ENCODE measurements at regions not wholly inside any gene's neighbourhood (a gene's known extent, or its start where the extent isn't known, plus 50 kb on each side); places are given as distances from the start of the nearest gene placed in this dataset.
"Not testable (repeated sequence)": the region's sequence is repeated elsewhere in the genome, so short reads cannot be mapped to it uniquely, and the experiment has no call there.

DNA sequence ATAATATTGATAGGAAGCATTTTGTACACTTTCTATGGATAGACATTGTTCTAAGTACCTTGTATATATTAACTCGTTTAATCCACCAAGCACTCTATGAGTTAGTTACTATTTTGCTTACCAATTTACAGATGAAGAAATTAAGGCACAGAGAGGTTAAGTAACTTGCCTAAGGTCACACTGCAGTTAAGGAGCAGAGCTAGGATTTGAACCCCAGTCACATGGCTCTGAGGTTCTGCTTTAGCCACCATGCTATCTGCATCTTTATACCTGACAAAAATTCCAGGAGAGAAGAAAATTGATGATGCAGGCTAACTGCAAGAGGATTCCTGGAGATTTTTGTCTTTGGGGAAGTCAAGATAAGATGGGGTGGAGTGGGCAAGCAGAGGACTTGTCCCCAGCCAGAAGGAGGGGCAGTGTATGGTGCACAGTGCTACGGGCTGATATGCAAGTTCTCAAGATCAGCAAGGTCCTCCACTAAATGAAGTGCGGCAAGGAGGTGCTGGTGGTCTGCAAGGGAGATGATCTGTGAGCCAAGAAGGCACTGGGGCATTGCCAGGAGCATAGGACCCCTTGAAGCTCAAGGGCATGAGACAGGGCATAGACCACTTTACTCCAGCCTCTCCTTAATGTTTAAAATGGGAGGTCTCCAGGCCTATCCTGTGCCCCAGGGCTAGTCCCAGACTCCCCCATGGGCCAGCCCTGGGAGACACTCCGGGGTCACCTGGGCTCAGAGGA, 430.6 kb downstream of the RPS24 start:
- no peak for DNase-seq

DNA sequence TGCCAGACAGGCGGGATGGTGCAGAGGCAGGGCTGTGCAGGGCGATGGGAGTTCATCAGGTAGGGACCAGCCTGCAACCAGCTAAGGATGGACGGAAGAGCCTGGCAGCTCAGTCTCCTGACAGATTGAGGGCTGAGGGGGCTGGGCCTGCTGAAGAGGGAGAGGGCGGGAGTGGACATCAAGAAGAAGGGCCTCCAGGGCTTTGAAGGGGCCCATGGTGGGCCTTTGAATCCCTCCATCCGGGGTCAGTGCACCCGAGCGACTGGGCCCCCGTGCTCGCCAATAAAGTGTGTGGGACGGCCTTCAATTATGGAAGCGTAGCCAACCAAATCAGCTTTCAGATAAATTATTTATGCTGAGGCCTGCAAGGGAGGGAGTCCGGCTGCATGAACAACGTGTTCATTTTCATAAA, 431.2 kb downstream of the RPS24 start:
- no peak for DNase-seq

DNA sequence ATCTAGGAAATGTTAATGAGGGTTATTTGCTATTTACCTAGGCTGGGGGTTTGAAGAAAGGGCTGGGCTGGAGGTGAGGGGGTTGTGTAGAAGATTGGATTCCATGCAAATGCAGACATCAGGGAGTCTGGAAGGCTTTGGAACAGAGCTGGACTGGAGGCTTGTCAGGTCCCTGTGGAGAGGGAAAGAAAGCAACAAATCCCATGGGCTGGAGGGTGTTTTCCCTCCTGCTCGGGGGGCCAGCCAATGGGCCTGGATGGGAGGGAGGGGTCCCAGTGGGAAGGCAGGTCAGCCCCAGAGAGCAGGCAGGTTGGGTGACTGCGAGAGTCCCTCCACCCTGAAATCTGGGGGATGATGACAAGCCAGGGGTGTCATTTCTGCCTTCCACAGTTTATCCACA, 431.8 kb downstream of the RPS24 start:
- no peak for DNase-seq

DNA sequence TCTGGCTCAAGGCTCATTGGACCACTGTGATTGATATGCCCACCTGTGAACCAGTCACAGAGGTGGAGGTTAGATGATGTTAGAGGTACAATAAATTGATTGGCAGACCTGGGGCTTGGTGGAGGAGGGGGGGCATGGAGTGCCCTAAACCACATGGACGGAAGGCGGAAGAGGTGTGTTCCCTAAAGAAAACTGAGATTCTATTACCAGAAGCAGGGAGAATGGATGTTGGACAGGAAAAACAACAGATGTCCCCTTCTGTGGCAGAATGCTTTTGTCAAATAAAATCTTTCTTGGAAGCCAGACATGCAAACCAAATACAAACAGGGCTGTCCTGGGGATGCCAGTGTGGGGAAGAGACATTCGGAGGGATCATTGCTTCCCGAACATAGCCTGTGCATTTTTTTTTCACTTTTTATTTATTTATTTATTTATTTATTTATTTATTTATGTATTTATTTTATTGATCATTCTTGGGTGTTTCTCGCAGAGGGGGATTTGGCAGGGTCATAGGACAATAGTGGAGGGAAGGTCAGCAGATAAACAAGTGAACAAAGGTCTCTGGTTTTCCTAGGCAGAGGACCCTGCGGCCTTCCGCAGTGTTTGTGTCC, 433.9 kb downstream of the RPS24 start:
- no peak for DNase-seq

DNA sequence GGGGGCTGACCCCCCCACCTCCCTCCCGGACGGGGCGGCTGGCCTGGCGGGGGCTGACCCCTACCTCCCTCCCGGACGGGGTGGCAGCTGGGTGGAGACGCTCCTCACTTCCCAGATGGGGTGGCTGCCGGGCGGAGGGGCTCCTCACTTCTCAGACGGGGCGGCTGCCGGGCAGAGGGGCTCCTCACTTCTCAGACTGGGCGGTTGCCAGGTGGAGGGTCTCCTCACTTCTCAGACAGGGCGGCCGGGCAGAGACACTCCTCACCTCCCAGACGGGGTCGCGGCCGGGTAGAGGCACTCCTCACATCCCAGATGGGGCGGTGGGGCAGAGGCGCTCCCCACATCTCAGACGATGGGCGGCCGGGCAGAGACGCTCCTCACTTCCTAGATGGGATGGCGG, 435.1 kb downstream of the RPS24 start:
- DNase-seq: not testable (repeated sequence)

DNA sequence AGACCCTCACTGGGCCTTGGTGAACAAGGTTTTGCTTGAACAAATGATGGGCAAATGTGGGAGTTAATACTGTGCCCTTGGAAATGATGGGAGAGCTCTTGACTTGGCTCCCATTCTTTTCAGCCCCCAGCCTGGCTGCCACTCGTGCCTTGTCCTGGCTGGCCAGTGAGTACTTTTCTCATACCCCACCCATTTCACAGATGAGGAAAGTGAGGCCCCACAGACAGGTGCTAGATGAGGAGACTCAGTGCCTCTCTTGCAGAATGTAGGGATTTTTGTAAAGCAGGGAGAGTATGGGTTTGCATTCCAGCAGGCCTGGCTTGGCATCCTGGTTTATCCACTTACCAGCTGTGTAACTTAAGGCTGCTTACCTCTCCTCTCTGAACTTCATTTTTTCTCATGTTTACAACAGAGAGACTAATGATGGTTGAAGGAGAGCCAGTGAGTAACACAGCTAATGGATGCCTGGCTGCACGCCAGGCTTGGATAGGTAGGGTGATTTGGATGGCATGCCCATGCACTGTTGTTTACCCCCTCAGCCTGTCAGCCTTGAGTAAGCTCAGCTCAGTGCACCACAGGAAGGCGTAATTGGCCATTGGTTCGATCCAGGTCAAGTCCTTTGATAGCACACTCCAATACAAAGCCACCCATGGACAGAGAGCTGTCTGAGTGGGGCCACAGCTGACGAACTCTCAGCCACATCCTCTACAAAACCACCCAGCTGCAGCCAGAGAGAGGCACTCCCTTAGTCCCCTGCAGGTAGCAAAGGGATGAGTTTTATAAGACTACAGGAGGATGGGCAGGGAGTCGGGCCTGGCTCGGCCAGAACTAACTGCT, 436.8 kb downstream of the RPS24 start:
- DNase-seq: no peak

DNA sequence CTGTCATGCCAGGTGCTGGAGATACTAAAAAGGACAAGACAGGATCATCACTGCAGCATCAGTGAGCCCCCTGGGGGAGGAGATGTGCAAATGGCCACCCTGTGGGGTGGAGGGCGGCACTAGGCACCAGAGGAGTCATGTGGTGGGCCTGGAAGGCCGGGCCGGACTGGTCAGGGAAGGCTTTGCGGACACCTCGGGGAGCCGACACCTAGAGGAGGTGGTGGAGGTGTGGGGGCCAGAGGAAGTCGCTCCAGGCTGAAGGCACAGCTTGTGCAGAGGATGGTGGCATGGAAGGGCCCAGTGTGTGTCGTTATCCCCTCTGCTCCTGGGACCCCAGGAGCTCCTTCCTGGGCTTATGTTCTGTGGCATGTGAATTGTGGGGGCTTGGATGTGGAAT, 437.7 kb downstream of the RPS24 start:
- no peak for DNase-seq

DNA sequence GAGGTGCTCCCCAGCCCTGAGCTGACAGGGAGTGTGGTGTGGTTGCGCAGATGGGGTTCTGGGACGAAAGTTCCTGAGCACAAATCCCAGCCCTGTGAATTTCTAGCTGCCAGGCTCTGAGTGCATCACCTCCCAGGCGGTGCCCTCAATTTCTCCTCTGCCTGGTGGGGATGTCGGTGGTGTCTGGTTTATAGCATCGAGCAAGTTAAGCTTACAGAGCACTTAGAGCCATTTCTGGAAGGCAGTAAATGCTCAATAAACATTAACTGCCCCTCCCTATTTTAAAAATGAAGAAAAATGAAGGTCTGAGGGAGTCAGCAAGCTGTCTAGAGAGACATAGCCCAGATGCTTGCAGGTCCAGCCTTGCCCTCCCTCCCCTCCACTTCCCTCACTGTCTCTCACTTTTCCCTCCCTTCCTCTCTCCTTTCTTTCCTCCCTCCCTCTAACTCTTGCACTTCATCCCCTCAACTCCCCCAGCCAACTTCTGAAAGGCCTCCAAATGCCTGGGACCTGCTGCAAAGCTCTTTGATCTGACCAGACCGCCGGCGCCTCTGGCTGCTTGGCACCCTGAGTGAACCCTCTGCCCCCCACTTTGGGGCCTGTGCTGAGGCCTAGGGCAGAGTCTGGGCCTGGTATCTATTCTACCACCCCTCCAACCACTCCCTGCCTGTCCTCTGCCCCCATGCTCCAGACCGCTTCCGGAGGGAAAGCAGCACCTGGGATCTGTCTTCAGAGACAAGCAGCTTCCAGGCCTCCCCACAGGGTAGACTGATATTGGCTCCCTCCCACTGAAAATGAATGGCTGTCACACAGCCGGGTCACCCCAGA, 438.3 kb downstream of the RPS24 start:
- no peak for DNase-seq

DNA sequence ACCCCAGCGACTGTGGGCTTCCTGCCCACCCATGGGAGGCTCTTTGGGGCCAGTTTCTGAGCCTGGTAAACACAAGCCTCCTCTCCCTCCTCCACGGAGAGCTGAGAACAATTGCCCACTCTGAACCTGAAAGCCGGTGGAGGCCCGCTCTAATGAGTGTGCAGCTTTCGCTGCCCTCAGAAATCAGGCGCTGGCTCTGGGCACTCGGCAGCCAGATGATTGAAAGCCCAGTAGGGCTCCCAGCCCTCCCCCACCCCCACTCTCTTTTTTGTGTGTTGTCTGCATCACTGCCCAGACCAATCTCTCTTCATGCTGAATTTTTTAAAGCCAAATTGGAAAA, 438.9 kb downstream of the RPS24 start:
- DNase-seq: no peak

DNA sequence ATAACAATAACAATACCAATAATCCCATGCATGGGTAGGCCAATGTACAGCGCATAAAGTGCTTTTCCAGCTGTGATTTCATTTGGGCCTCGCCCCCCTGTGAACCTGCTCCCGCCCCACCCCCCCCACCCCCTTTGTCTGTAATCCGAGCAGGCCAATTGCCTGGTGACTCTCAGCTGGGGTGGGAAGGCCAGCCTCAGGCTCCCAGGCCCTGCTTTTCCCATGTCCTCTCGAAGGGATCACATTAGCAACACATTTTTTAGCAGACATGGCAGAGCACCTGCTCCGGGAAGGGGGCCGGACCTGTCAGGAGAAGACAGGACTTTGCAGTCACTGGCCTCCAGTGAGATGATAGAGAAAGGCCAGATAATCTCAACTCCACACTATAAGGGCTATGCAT, 439.3 kb downstream of the RPS24 start:
- no peak for DNase-seq

DNA sequence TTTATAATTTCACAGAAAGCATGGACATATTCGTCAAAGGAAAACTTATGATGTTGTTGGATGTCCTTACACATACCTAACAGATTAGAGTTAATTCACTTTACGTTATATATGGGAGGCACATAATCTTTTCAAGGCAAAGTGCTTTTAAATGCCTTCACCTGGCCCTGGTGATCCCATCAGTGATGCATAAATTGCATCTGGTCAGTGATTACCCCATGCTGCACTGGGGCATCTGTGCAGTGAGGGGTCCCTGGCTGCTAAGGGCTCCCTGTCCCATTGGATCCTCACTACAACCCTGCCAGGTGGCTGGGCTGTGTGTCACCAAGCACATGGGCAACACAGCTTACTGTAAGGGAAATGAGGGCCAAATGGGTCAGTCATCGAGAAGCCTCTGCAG, 441.1 kb downstream of the RPS24 start:
- DNase-seq: no peak

DNA sequence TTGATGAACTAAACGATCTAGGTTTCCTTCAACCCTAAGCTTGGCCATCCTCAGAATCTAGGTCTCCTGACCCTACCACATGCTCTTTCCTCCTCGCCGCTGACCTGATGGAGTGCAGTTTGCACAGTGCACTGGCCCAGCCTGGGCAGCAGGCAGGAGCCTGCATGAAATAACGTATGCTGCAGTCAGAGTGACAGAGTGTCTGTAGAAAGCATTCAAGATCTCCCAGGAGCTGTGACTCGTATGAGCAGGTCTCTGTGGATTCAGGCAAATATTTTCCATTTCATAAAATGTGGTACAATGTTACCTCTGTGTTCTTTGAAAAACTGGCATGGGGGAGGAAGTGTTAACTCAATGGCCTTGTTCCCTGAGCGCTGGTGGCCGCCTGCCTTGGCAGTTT, 441.8 kb downstream of the RPS24 start:
- no peak for DNase-seq

DNA sequence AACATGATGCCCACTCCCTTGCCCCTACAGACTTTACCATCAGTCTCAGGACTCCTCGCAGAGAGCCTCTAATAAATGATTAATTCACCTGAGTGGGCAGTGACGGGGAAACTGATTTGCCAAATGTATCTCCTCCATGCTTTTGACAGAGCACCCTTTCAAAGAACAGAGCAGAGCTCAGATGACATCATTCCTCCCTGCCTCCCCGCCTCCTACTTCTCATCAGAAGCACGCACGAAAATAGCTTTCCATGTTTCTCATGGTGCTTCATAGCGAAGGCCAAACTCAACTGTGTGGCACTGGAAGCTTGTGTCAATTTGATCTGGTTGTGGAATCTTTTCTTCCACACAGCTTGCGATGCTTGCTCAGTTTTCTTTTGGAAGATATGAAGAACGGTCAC, 442.5 kb downstream of the RPS24 start:
- no peak for DNase-seq

DNA sequence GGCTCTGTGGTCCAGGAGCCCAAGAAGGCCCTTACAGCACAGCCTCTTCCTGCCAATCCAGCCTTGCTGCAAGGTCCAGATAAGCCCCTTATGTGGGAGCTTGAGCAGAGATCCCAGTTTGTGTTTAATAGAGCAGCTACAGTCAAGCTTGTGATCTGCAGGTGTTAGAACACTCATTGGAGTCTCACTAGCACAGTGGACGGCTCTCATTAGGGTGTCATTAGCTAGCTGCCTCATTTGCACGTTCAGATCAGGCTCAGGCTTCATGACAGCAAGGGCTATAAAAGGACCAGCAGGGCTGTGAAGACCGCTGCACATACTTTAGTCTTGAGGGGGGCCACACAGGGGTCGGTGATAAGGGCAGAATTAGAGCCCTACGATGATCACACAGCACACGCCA, 443.2 kb downstream of the RPS24 start:
- DNase-seq: no peak

DNA sequence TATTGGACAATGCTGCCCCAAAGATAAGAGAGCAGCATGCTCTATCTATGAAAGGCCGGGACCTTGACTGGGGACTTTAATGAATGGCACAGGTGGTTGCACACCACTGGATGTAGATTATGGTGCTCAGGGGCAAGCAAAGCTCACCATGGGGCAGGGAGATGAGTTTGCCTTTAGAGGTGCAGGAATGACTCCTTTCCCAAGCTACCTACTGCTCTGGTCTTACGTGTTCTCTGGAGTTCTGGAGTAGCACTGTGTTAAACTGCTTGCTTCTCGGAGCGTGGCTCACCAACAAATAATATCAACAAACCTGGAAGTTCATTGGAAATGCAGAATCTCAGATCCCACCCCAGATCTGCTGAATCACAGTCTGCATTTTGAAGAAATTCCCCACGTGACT, 445.3 kb downstream of the RPS24 start:
- DNase-seq: no peak

DNA sequence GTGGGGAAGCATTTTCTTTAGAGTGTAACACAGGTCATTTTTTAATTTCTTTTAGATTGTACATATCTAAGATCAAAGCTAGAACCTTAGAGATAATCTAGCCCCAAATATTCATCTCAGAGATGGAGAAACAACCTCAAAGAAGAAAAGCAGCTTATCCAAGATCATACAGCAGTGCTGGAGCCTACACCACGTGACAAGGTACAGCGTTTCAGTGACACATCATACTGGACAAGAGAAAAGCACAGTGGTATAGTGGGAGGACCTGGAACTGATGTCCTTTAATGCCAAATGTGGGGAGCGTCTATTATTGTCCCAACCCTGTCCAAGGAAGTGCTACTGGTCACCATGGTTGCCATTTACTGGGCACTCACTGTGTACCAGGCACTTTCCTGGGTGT, 445.8 kb downstream of the RPS24 start:
- no peak for DNase-seq

DNA sequence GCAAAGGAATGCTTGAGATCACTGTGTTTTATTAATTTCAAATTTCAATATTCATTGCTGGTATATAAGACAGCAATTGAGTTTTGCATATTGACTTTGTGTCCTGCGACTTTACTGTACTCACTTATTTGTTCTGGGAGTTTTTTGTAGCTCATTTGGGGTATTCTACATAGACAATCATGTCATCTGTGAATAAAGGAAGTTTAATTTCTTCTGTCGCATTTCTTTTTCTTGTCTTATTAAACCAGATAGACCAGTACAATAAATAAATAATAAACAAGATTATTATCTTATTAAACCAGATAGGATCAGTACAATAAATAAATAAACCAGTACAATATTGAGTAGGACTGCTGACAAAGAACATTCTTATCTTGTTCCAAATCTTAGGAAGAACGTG, 448.2 kb downstream of the RPS24 start:
- DNase-seq: no peak

DNA sequence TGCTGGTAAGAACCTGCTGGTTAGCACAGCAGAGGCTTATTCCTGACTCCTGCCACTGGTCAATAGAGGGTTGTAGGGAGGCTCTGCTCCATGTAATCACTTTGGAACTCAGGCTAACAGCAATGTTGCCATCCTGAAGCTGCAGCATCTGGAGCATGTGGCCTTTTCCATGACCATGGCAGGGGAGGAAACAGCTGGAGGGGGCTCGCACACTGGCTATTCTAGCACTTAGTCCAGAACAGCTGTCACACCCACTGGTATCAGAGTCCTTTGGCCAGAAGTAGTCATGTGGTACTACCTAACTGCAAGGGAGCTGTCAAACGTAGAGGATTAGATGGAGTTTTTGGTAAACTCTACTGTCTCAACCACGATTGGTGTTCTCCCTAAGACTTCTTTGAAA, 450.0 kb downstream of the RPS24 start:
- DNase-seq: no peak

DNA sequence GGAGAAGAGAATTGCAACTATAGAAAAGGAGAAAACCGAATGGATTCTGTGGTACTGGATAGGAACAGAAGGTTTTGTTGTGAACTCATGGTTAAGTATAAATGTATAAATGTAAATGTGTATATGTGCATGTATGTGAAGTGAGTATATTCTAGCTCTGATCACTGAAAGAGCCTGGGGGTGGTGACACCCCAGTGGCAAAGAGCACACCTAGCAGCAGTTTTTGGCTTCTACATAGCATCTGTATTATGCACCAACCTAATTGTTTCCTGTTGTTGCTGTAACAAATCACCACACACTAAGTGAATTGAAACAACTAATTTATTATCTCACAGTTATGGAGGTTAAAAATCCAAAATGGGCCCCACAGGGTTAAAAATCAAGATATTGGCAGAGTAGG, 455.4 kb downstream of the RPS24 start:
- DNase-seq: no peak

DNA sequence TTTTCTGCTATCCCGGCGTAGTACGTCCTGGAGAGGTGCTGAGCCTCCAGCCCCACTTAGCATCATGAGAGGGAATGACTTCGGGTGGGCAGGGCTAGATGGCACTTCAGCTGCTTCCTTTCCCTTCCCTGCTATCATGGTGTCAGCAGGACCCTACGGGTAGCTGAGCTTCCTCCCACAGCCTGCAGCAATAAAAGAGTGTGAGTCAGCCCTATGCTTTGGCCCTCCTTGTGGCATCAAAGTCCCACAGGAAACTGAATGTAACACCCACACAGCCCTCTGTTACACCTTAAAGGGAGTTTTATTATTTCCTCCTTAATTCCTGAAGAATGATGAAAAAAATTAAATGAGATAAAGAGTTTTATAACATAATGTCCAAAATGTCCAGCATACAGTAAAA, 458.1 kb downstream of the RPS24 start:
- no peak for DNase-seq

DNA sequence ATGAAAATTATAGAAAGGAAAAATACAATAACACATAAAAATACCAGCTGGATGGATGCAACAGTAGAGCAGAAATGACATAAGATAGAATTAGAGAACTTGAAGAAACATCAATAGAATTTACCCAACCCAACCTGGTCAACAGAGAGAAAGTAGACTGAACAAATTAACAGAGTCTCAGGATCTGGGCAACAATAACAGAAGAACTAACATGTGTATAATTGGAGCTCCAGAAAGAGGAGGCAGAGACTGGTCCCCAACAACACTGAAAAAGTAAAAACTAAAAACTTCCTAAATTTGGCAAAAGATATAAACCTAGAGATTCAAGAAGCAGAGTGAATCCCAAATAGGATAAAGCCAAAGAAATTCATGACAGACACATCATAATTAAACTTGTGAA, 458.8 kb downstream of the RPS24 start:
- DNase-seq: no peak

DNA sequence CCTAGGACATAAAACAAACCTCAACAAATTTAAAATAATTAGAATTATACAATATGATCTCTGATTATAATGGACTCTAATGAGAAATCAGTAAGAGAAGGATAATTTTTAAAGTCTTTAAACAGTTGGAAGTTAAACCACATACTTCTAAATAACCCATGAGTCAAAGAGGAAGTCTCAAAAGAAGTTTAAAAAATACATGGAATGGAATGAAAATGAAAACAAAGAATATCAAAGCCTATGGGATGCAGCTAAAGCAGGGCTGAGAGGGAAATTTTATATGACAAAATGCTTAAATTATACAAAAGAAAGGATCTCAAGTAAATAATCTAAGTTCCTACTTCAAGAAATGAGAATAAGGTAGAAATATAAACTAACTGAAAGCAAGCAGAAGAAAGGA, 460.5 kb downstream of the RPS24 start:
- DNase-seq: no peak

DNA sequence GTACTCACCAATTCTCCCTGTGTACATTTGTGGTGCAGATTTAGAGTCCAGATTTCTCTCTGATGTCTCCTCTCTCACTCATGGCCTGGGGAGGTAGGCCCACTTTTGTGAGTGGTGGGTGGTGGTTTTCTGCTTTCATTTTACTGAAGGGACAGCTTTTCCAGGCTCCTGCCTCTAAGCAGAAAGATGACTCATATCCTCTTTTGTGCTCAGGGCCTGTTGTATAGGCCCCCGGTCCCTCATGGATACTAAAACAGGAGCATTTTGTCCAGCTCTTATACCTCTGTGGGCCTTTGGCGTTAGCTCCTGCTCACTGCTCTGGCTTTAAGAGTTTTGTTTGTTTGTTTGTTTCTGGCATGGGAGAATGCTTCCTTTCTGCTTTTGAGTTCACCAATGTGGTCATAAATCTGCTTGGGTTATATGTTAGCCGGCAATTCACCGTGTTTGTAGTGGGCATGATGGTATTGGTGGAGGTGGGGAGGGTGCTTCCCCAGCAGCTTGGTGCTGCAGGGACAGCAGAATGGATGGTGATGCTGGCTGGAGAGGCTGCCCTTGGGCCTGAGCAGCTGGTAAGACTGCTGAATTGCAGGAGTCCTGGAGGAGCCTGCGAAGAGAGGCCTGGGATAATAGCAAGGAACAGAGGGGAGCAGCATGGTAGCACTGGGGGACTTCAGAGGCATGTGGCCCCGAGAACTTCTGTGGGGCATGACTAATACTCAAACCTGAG, 468.7 kb downstream of the RPS24 start:
- no peak for DNase-seq

Data from CD4-positive, alpha-beta T cell treated with Interferon alpha-2 for 1 hour (primary cell).